Fibroblast of lung (primary cell): ENCODE measurements at regions not wholly inside any gene's neighbourhood (a gene's known extent, or its start where the extent isn't known, plus 50 kb on each side); places are given as distances from the start of the nearest gene placed in this dataset.

Experiments used
- EZH2 ChIP-seq: IDR thresholded peaks from 2 replicates; pipeline ENCODE4 v1.5.1; 2012; ENCODE audit warnings: low read length, control low read depth, mild to moderate bottlenecking; ENCODE audit errors: missing control alignments
- TF ChIP-seq, protein P1 (sequence below), 2 donors: IDR thresholded peaks in 1 of 2; conservative IDR thresholded peaks in 1 of 2; 1 replicate in 1 of 2; 2 replicates in 1 of 2; pipeline ENCODE4 v1.5.1; 2011 to 2012; ENCODE audit warnings: low read length in 2 of 2, control low read depth in 1 of 2, inconsistent platforms in 1 of 2, low read depth in 1 of 2, mild to moderate bottlenecking in 1 of 2

DNA sequence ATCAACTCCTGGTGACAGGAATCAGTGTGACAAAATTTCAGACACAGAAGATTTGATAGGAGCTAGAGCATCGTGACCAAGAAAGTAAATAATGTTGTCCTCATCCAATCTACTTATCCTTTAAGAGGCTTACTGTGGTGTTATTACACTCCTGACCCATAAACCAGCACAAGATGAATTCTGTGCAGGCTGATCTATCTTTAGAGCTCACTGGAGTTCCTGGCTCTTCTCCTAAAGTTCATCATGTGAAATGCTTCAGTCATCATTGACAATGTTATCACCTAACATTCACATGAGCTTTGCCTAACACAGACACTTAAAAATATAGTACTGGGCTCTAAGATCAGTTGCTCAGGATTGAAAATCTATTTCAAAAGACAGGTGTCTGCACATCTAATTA, 271.0 kb upstream of the HSF2 start:
- TF ChIP-seq, protein P1, sequence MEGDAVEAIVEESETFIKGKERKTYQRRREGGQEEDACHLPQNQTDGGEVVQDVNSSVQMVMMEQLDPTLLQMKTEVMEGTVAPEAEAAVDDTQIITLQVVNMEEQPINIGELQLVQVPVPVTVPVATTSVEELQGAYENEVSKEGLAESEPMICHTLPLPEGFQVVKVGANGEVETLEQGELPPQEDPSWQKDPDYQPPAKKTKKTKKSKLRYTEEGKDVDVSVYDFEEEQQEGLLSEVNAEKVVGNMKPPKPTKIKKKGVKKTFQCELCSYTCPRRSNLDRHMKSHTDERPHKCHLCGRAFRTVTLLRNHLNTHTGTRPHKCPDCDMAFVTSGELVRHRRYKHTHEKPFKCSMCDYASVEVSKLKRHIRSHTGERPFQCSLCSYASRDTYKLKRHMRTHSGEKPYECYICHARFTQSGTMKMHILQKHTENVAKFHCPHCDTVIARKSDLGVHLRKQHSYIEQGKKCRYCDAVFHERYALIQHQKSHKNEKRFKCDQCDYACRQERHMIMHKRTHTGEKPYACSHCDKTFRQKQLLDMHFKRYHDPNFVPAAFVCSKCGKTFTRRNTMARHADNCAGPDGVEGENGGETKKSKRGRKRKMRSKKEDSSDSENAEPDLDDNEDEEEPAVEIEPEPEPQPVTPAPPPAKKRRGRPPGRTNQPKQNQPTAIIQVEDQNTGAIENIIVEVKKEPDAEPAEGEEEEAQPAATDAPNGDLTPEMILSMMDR (conservative IDR thresholded peaks at IDR 0.05 in 1 of 2, IDR thresholded peaks at IDR 0.05 in 1 of 2; ENCODE audit: low read depth in 1 of 2, low read length in 2 of 2), result no peak
- TF ChIP-seq EZH2, result no peak
